GM12878 (cell line): ENCODE measurements at regions not wholly inside any gene's neighbourhood (a gene's known extent, or its start where the extent isn't known, plus 50 kb on each side); places are given as distances from the start of the nearest gene placed in this dataset.

ENCODE experiments used
- ATAC-seq: fragments of 200-7000 bp; cut with Tn5 transposase; 3 replicates; pipeline ENCODE4 v1.9.1; 2020; ENCODE audit warnings: mild to moderate bottlenecking, moderate library complexity
- BruUV-seq: library from RNA; stranded (reverse); fragments of 400-500 nt; replicated peaks from 2 replicates; lab custom pipeline; 2021; lab: Mats Ljungman, UMichigan
- CTCF ChIA-PET: fragments of 300-600 bp; sonication (Branson Sonifier 250); formaldehyde crosslinking; extraction: SDS; loops from one replicate; lab custom pipeline; 2021; ENCODE audit warnings: inconsistent platforms; lab: Yijun Ruan, JAX
- POLR2A ChIA-PET: fragments of 350-600 bp; formaldehyde crosslinking; extraction: SDS; loops from one replicate; lab custom pipeline; 2021; ENCODE audit warnings: inconsistent platforms; lab: Charles Lee
- RAD21 ChIA-PET: fragments of 300-600 bp; sonication (Branson Sonifier 250); formaldehyde crosslinking; loops from one replicate; lab custom pipeline; 2023; ENCODE audit warnings: antibody characterized with exemption; ENCODE audit not compliant: unreplicated experiment; lab: Charles Lee
- SMC1A ChIA-PET: fragments of 300-600 bp; sonication (Branson Sonifier 250); formaldehyde crosslinking; loops from one replicate; lab custom pipeline; 2023; ENCODE audit not compliant: unreplicated experiment, uncharacterized antibody; lab: Charles Lee
- DNase-seq: peaks from one replicate; pipeline ENCODE4 v3.0.0-alpha.2; 2011; ENCODE audit warnings: low read depth, low spot score
- FAIRE-seq: peaks from 3 replicates; lab custom pipeline; 2011; peaks lifted over from hg19 to GRCh38; lab: Jason Lieb, UNC
- H2AFZ ChIP-seq: 2 replicates; pipeline ENCODE4 v1.6.0; 2011; ENCODE audit warnings: low read depth, low read length, control low read depth; ENCODE audit not compliant: control insufficient read depth
- H3K27ac ChIP-seq: 2 replicates; pipeline ENCODE4 v1.5.1; 2011; ENCODE audit warnings: control low read depth; ENCODE audit not compliant: control insufficient read depth, insufficient read depth
- H3K27me3 ChIP-seq, 2 experiments: replicated peaks in 1 of 2; 2 replicates each; pipeline versions ENCODE4 v1.6.0 to v1.6.1; 2011; ENCODE audit warnings: low read length in 1 of 2; ENCODE audit not compliant: control insufficient read depth in 2 of 2, insufficient read depth in 2 of 2
- H3K36me3 ChIP-seq, 2 experiments: 2 replicates each; pipeline ENCODE4 v1.5.1; 2011; ENCODE audit warnings: low read length in 1 of 2; ENCODE audit not compliant: control insufficient read depth in 2 of 2, insufficient read depth in 2 of 2
- H3K4me1 ChIP-seq: 2 replicates; pipeline ENCODE4 v1.6.1; 2011; ENCODE audit warnings: mild to moderate bottlenecking, low read length, moderate library complexity, mixed read lengths; ENCODE audit not compliant: control insufficient read depth, insufficient read depth
- H3K4me2 ChIP-seq: 2 replicates; pipeline ENCODE4 v1.6.0; 2011; ENCODE audit warnings: control low read depth; ENCODE audit not compliant: control insufficient read depth, insufficient read depth
- H3K4me3 ChIP-seq: fragments of 200-600 bp; sonication (generic); 2 replicates; pipeline ENCODE4 v1.5.1; 2016
- H3K79me2 ChIP-seq: 2 replicates; pipeline ENCODE4 v1.6.0; 2011; ENCODE audit warnings: low read length; ENCODE audit not compliant: control insufficient read depth, insufficient read depth
- H3K9ac ChIP-seq: 2 replicates; pipeline ENCODE4 v1.8.0; 2011; ENCODE audit warnings: low read length, control low read depth, mixed read lengths; ENCODE audit not compliant: control insufficient read depth, insufficient read depth
- H3K9me3 ChIP-seq: replicated peaks from 3 replicates; pipeline ENCODE4 v1.5.1; 2011; ENCODE audit warnings: mild to moderate bottlenecking, low read length; ENCODE audit not compliant: control insufficient read depth, insufficient read depth
- H4K20me1 ChIP-seq: 2 replicates; pipeline ENCODE4 v1.6.0; 2011; ENCODE audit not compliant: control insufficient read depth, insufficient read depth
- ATF2 ChIP-seq: IDR thresholded peaks from 2 replicates; pipeline ENCODE4 v1.6.1; 2012; ENCODE audit warnings: low read length, inconsistent platforms
- E2F4 ChIP-seq: IDR thresholded peaks from 2 replicates; pipeline ENCODE4 v1.6.1; 2012; ENCODE audit warnings: low read depth, low read length, improper control_type of control experiment
- ETV6 ChIP-seq, 2 experiments: fragments of 450-650 bp in 1 of 2; IDR thresholded peaks in 1 of 2; conservative IDR thresholded peaks in 1 of 2; 2 replicates each; pipeline ENCODE4 v1.6.1; 2014; ENCODE audit warnings: antibody characterized with exemption in 1 of 2, borderline replicate concordance in 1 of 2, low read depth in 1 of 2, mild to moderate bottlenecking in 1 of 2, moderate library complexity in 1 of 2
- HDAC2 ChIP-seq: fragments of 200-600 bp; sonication (generic); IDR thresholded peaks from 2 replicates; pipeline ENCODE4 v1.6.1; 2017
- IKZF1 ChIP-seq: fragments of 450-650 bp; conservative IDR thresholded peaks from 2 replicates; pipeline ENCODE4 v1.6.1; 2017; ENCODE audit warnings: antibody characterized with exemption, mild to moderate bottlenecking
- IRF3 ChIP-seq: fragments of 450-650 bp; IDR thresholded peaks from 2 replicates; pipeline ENCODE4 v1.6.1; 2014; ENCODE audit warnings: mild to moderate bottlenecking
- JUNB ChIP-seq: IDR thresholded peaks from 2 replicates; pipeline ENCODE4 v1.6.1; 2016; ENCODE audit warnings: antibody characterized with exemption, mild to moderate bottlenecking
- KDM1A ChIP-seq: fragments of 200-600 bp; sonication (generic); IDR thresholded peaks from 2 replicates; pipeline ENCODE4 v1.6.1; 2016; ENCODE audit warnings: borderline replicate concordance
- MAX ChIP-seq: IDR thresholded peaks from 2 replicates; pipeline ENCODE4 v1.6.1; 2012; ENCODE audit warnings: low read depth, low read length, improper control_type of control experiment
- SMAD5 ChIP-seq: IDR thresholded peaks from 2 replicates; pipeline ENCODE4 v1.6.1; 2016; ENCODE audit warnings: antibody characterized with exemption, low read depth
- SP1 ChIP-seq: IDR thresholded peaks from one replicate; pipeline ENCODE4 v1.6.1; 2011; ENCODE audit warnings: low read depth, low read length
- SREBF1 ChIP-seq: IDR thresholded peaks from 2 replicates; pipeline ENCODE4 v1.6.1; 2012; ENCODE audit warnings: mild to moderate bottlenecking, low read length
- SREBF2 ChIP-seq: IDR thresholded peaks from 2 replicates; pipeline ENCODE4 v1.6.1; 2012; ENCODE audit warnings: mild to moderate bottlenecking, low read length
- SUPT20H ChIP-seq: IDR thresholded peaks from 2 replicates; pipeline ENCODE4 v1.6.1; 2011; ENCODE audit warnings: low read depth, mild to moderate bottlenecking, low read length, moderate library complexity, borderline replicate concordance; ENCODE audit not compliant: control insufficient read depth
- TARDBP ChIP-seq: IDR thresholded peaks from 2 replicates; pipeline ENCODE4 v1.6.1; 2016; ENCODE audit warnings: borderline replicate concordance
- TBL1XR1 ChIP-seq: IDR thresholded peaks from 2 replicates; pipeline ENCODE4 v1.6.1; 2012; ENCODE audit warnings: low read depth, low read length, improper control_type of control experiment
- ZNF384 ChIP-seq: IDR thresholded peaks from 2 replicates; pipeline ENCODE4 v1.6.1; 2012; ENCODE audit warnings: low read depth, mild to moderate bottlenecking, low read length, improper control_type of control experiment, borderline replicate concordance
- ZNF687 ChIP-seq: fragments of 450-650 bp; IDR thresholded peaks from 2 replicates; pipeline ENCODE4 v1.6.1; 2017; ENCODE audit warnings: mild to moderate bottlenecking, moderate library complexity
- WGBS: methylation state at CpG from one replicate; pipeline ENCODE4 v1.1.6; 2016; ENCODE audit warnings: low lambda C conversion rate; ENCODE audit not compliant: insufficient replicate concordance, insufficient coverage; ENCODE audit errors: missing lambda C conversion rate; 5-methylcytosine and 5-hydroxymethylcytosine counted together
- in situ Hi-C: fragments of 300-500 bp; cut with MboI; formaldehyde crosslinking; loops from 9 replicates; pipeline ENCODE4 v1.14.3; 2018; ENCODE audit warnings: mixed read lengths
- intact Hi-C: fragments of 100-400 bp; cut with micrococcal nuclease; formaldehyde crosslinking; loops from one replicate; pipeline ENCODE4 v1.14.2; 2022; ENCODE audit not compliant: unreplicated experiment

- RAD21 ChIA-PET, result no interaction called here
- FAIRE-seq (no peak), ATAC-seq (no peak), DNase-seq (no peak)
- Histone ChIP-seq H3K9ac (no peak overlapping the region), H4K20me1 (no peaks in the 10 kb centered on the region), H3K36me3 (no peaks in the 10 kb centered on the region), H3K4me1 (no peaks in the 10 kb centered on the region), H3K27me3 (no peaks in the 10 kb centered on the region), H3K4me3 (no peak overlapping the region), H2AFZ (no peak overlapping the region), H3K79me2 (no peaks in the 10 kb centered on the region), H3K27ac (no peak overlapping the region), H3K4me2 (no peak overlapping the region), H3K9me3 (no peaks in the 10 kb centered on the region)
- BruUV-seq, result no TSS peak
- CTCF ChIA-PET, result no interaction called here
- SMC1A ChIA-PET, result no interaction called here
- WGBS, result 24% methylated on average over 4 of the region's 4 CpGs
- in situ Hi-C loops, result no loop called here
- TF ChIP-seq KDM1A, result no peak
- no peak for TF ChIP-seq SREBF1
- no peak for TF ChIP-seq JUNB
- no peak for TF ChIP-seq SUPT20H
- TF ChIP-seq ETV6 (conservative IDR thresholded peaks at IDR 0.05 in 1 of 2, IDR thresholded peaks at IDR 0.05 in 1 of 2; ENCODE audit: borderline replicate concordance in 1 of 2, low read depth in 1 of 2), result no peak
- no peak for TF ChIP-seq TARDBP
- TF ChIP-seq ZNF384, result no peak
- no peak for TF ChIP-seq MAX
- TF ChIP-seq TBL1XR1, result no peak
- TF ChIP-seq E2F4, result no peak
- TF ChIP-seq ZNF687, result no peak
- TF ChIP-seq SREBF2, result no peak
- TF ChIP-seq SP1, result no peak
- TF ChIP-seq IKZF1, result no peak
- TF ChIP-seq IRF3, result no peak
- no peak for TF ChIP-seq SMAD5
- TF ChIP-seq HDAC2, result no peak
- no peak for TF ChIP-seq ATF2
- POLR2A ChIA-PET, result no interaction called here
- intact Hi-C loops, result no loop called here
Measured at GRCh38 chr14:84726471-84726870, 803.5 kb upstream of the FLRT2 start.
